HG03442 (cell line): ENCODE measurements at regions not wholly inside any gene's neighbourhood (a gene's known extent, or its start where the extent isn't known, plus 50 kb on each side); places are given as distances from the start of the nearest gene placed in this dataset.

Experiments
- ATAC-seq: cut with Tn5 transposase; IDR thresholded peaks from one replicate; pipeline ENCODE4 v1.9.1; 2021; ENCODE audit warnings: mild to moderate bottlenecking, moderate library complexity; ENCODE audit not compliant: unreplicated experiment

- no peak for ATAC-seq
These were observed 138.7 kb upstream of the BACH2 start for GRCh38 chr6:90435207-90435899.

- ATAC-seq: no peak
These were observed 137.5 kb upstream of the BACH2 start for GRCh38 chr6:90434094-90434493.

- no peak for ATAC-seq
These were observed 136.3 kb upstream of the BACH2 start for GRCh38 chr6:90432937-90433336.

DNA sequence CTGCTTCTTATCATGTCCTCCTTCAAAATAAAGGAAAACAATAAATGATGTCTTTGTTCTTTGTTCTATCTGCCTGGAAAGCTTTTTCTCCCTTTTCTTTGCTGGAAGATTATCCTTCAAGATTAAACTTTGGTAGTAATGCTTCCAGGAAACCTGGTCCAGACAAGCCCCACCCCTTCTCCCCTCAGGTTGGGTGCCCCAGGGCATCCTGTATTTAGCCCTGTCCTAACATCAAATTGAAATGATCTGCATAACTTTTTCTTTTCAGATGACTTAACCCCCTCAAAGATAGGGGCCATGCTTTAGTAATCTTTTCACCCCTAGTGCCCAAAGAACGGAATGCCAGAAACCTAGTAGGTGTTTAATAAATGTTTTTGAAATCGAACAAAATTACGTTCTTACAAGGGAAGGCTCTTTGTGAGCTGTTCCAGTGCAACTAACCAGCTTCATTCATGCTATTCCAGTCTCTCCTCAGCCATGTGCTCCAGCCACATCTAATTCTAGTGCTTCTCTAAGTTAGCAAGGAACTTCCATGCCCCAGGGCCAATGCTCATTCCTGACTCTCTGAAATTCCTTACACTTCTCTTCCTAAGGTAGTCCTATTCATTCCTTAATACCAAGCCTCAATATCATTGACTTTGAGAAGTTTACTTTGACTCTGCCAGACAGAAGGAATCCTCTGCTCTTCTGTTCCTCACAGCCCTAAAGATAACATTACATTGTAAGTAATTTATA lies 135.6 kb upstream of the BACH2 start:
- ATAC-seq: no peak

DNA sequence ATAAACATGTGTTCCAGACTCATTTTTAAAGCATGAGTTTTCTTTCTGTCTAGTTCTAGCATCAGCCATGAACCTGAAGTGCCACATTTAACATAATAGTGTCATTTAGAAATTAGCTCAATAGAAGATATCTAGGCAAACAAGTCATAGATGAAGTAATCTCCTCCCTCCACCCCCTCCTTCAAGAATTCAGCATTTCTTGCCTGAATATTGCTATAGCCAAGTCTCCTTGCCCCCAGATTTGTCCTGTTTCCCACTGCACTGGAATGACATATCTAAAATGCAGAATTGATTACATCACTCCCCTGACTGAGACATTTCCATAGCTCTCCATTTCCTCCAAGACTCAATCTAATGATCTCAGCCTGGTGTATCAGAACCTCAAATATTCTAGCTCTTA lies 134.9 kb upstream of the BACH2 start:
- no peak for ATAC-seq

- no peak for ATAC-seq
These were observed 133.1 kb upstream of the BACH2 start for GRCh38 chr6:90429713-90430112.

GRCh38 chr6:90428514-90428913 lies 131.9 kb upstream of the BACH2 start:
- no peak for ATAC-seq

DNA sequence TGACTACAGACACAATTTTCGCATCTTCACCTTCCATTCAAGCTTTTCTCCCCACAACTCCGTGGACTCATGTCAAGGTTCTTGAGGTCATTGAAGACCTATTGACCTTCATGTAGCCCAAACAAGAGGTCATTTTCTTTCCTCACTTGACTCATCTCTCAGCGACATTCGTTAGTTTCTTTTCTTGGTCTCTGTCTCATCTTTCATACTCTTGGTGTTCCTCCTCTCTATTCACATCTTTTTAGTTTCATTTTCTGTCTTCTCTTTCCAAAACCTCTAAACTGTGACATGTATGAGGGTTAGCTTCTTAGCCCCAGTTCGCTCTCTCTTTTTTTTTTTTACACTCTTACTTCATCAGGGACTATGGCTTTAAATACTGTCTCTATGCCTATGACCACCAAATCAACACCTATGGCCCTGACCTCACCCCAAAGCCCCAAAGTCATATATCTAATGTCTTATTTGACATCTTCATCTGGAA lies 128.6 kb upstream of the BACH2 start:
- peak; percentile 98 for ATAC-seq

- no peak for ATAC-seq
These were observed 127.9 kb upstream of the BACH2 start for GRCh38 chr6:90424580-90424979.

- no peak for ATAC-seq
These were observed 125.0 kb upstream of the BACH2 start for GRCh38 chr6:90421666-90422065.

DNA sequence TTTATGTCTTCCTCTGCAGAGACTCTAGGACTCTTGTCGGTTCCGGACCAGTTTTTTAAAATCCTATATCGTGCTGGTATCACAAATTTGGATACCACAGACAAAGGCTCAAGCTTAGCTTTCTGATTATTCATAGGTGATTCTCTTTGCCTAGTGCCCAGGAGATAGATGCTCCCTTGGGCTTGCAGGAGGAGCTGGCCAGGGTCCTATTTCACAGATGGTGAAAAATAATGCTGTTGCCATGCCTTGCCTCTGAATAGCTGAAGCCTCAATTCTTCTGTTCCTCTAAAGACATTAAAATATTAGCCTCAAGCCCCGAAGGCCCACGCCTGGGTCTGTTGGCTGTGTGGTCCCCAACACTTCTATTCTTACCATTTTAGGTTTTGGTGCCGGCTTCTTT lies 123.9 kb upstream of the BACH2 start:
- ATAC-seq: no peak

DNA sequence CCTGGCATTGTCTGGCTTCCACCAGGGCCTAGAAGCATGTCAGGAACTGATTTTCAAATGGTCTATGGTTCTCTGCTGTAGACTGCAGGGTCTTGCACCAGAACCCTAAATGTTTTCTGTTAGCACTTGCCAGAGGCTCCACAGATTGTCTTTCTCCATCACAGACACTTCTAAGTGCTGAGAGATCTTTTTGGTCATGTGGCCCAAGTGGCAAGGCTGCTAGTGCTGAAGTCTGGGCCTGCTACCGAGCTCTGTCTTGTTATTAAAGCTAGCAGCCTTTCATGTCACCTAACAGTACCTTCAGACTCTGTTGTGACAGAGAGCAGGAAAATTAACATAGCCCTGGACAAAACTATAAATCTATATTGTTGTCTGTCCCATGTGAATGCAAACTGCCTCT lies 120.7 kb upstream of the BACH2 start:
- no peak for ATAC-seq

DNA sequence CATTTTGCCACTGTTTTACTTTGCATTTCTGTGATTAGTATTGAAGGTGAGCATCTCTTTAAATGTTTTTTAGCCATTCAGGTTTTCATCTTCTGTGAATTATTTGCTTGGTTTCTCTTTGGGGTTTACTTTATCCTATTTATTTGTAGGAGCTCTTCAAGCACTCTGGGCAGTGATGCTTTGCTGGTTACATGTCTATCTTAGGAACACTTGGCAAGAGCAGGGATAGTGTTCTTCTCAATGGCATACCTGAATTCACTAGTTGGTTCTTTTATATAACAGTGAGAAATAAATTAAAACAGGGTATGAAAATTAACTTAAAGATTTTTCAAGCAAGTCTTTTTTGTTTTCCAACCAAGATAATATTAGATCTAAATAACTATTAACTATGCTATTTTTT lies 119.7 kb upstream of the BACH2 start:
- ATAC-seq: no peak

- ATAC-seq: no peak
These were observed 118.5 kb upstream of the BACH2 start for GRCh38 chr6:90415178-90415577.

DNA sequence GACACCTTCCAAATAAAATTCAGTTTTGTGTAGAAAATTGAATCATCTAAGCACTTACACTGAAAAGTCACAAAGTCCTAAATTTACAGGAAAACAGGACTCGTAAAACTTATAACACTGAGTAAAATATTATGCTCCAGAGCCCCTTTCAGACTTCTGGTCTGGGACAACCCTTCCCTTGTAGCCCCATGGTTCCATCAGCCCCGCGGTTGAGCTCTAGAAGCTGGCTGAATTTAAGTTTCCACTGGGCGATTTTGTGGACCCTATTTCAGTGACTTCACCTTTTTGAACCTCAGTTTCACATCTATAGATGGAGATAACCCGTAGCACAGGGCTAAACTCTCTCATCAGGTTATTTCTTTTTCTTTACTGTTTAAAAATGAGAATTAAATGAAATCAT lies 117.7 kb upstream of the BACH2 start:
- ATAC-seq: no peak

DNA sequence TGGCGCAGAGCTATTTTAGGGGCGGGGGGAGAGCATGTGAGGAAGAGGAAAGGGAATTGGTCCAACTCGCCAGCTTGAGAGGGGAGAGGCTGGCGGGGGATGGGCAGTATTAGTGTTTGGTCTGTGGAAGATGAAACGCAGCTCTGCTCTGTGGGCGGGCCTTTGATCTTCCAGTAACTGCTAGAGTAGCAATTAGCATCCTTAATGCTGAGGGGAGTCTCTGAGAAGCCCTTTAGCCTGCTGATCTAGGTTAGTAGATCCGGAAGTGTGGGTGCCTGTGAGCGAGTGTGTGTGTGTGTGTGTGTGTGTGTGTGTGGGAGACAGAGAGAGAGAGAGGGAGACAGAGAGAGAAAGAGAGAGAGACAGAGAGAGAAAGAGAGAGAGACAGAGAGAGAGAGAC lies 117.2 kb upstream of the BACH2 start:
- no peak for ATAC-seq

DNA sequence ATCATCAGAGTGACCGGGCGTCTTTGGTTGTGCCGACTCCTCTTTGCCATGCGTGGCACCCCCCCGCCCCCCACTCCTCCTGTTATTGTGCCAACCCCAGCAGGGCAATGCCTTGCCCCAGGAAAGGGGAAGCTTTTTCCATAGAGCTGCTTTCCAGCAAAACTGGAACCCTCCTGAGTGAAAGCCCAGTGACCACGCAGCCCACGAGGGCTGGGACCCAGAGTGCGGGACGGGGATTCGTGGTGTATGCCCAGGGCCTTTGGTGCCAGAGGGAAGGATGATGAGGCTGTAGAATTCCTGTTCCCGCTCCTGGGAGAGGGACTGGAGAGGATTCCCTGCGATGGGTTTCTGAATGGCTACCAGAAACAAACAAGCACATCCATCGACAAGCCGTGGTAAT lies 116.8 kb upstream of the BACH2 start:
- ATAC-seq: no peak

GRCh38 chr6:90412538-90413369 lies 116.1 kb upstream of the BACH2 start:
- no peak for ATAC-seq

- peak; percentile 93 for ATAC-seq
These were observed 114.7 kb upstream of the BACH2 start for GRCh38 chr6:90411292-90411781.

GRCh38 chr6:90409700-90410099 lies 113.1 kb upstream of the BACH2 start:
- no peak for ATAC-seq

- no peak for ATAC-seq
These were observed 110.3 kb upstream of the BACH2 start for GRCh38 chr6:90406957-90407356.
